SK-N-SH treated with all-trans-retinoic acid at 6 μM for 48 hours (cell line): ENCODE measurements at regions not wholly inside any gene's neighbourhood (a gene's known extent, or its start where the extent isn't known, plus 50 kb on each side); places are given as distances from the start of the nearest gene placed in this dataset.

ENCODE experiments used
- ATAC-seq: fragments of 200-7000 bp; cut with Tn5 transposase; 3 replicates; pipeline ENCODE4 v1.9.1; 2020; ENCODE audit warnings: mild to moderate bottlenecking, moderate library complexity
- ARNTL ChIP-seq: fragments of 450-650 bp; formaldehyde crosslinking; IDR thresholded peaks from 2 replicates; pipeline ENCODE4 v1.5.0; 2020; ENCODE audit warnings: low read depth, mild to moderate bottlenecking, moderate library complexity, borderline replicate concordance
- BACH2 ChIP-seq: fragments of 250-450 bp; sonication (Bioruptor Pico); IDR thresholded peaks from 2 replicates; pipeline ENCODE4 v1.9.0; 2021; ENCODE audit warnings: mild to moderate bottlenecking, borderline replicate concordance
- CREB5 ChIP-seq: fragments of 250-450 bp; sonication (Bioruptor Pico); IDR thresholded peaks from 2 replicates; pipeline ENCODE4 v1.5.1; 2020; ENCODE audit warnings: low read depth, mild to moderate bottlenecking, moderate library complexity
- CSDC2 ChIP-seq: fragments of 250-450 bp; sonication (Bioruptor Pico); IDR thresholded peaks from 2 replicates; pipeline ENCODE4 v1.5.0; 2020; ENCODE audit warnings: mild to moderate bottlenecking, moderate library complexity
- CSRNP3 ChIP-seq: fragments of 250-450 bp; sonication (Bioruptor Pico); IDR thresholded peaks from 2 replicates; pipeline ENCODE4 v1.5.1; 2021; ENCODE audit warnings: mild to moderate bottlenecking, moderate library complexity
- ESRRG ChIP-seq: fragments of 250-450 bp; sonication (Bioruptor Pico); IDR thresholded peaks from 2 replicates; pipeline ENCODE4 v1.6.1; 2021; ENCODE audit warnings: mild to moderate bottlenecking
- GLIS3 ChIP-seq: fragments of 250-450 bp; sonication (Bioruptor Pico); IDR thresholded peaks from 2 replicates; pipeline ENCODE4 v1.5.0; 2020; ENCODE audit warnings: mild to moderate bottlenecking, moderate library complexity
- ISL1 ChIP-seq: fragments of 250-450 bp; sonication (Bioruptor Pico); IDR thresholded peaks from 2 replicates; pipeline ENCODE4 v2.1.2; 2022; ENCODE audit warnings: mild to moderate bottlenecking, moderate library complexity
- OSR1 ChIP-seq: fragments of 250-450 bp; sonication (Bioruptor Pico); IDR thresholded peaks from 2 replicates; pipeline ENCODE4 v1.8.0; 2022; ENCODE audit warnings: moderate library complexity, mild to moderate bottlenecking, inconsistent platforms
- PATZ1 ChIP-seq: fragments of 250-450 bp; sonication (Bioruptor Pico); IDR thresholded peaks from 2 replicates; pipeline ENCODE4 v1.8.0; 2020; ENCODE audit warnings: mild to moderate bottlenecking, moderate library complexity, borderline replicate concordance
- POU6F1 ChIP-seq: fragments of 250-450 bp; sonication (Bioruptor Pico); IDR thresholded peaks from 2 replicates; pipeline ENCODE4 v1.8.0; 2021; ENCODE audit warnings: low read depth, mild to moderate bottlenecking, moderate library complexity, borderline replicate concordance
- PPARA ChIP-seq: fragments of 250-450 bp; sonication (Bioruptor Pico); IDR thresholded peaks from 2 replicates; pipeline ENCODE4 v1.5.0; 2020; ENCODE audit warnings: mild to moderate bottlenecking, borderline replicate concordance
- RARB ChIP-seq: fragments of 250-450 bp; sonication (Bioruptor Pico); IDR thresholded peaks from 2 replicates; pipeline ENCODE4 v1.8.0; 2021; ENCODE audit warnings: mild to moderate bottlenecking, moderate library complexity
- SNAI2 ChIP-seq: fragments of 250-450 bp; sonication (Bioruptor Pico); IDR thresholded peaks from 2 replicates; pipeline ENCODE4 v1.5.0; 2020; ENCODE audit warnings: mild to moderate bottlenecking, moderate library complexity
- TCF4 ChIP-seq: fragments of 250-450 bp; sonication (Bioruptor Pico); IDR thresholded peaks from 2 replicates; pipeline ENCODE4 v1.8.0; 2021; ENCODE audit warnings: mild to moderate bottlenecking, moderate library complexity, borderline replicate concordance
- TOX ChIP-seq: fragments of 250-450 bp; sonication (Bioruptor Pico); IDR thresholded peaks from 2 replicates; pipeline ENCODE4 v1.8.0; 2021; ENCODE audit warnings: mild to moderate bottlenecking, moderate library complexity, borderline replicate concordance
- TSHZ2 ChIP-seq: fragments of 250-450 bp; sonication (Bioruptor Pico); IDR thresholded peaks from 2 replicates; pipeline ENCODE4 v1.5.0; 2020; ENCODE audit warnings: mild to moderate bottlenecking, moderate library complexity
- ZC3H10 ChIP-seq: fragments of 250-450 bp; sonication (Bioruptor Pico); IDR thresholded peaks from 2 replicates; pipeline ENCODE4 v1.5.1; 2021; ENCODE audit warnings: mild to moderate bottlenecking, moderate library complexity
- ZFP3 ChIP-seq: fragments of 250-450 bp; sonication (Bioruptor Pico); IDR thresholded peaks from 2 replicates; pipeline ENCODE4 v1.5.0; 2020; ENCODE audit warnings: mild to moderate bottlenecking, moderate library complexity
- ZFP30 ChIP-seq: fragments of 450-650 bp; formaldehyde crosslinking; IDR thresholded peaks from 2 replicates; pipeline ENCODE4 v1.5.0; 2022; ENCODE audit warnings: mild to moderate bottlenecking, moderate library complexity
- ZNF565 ChIP-seq: fragments of 450-650 bp; formaldehyde crosslinking; conservative IDR thresholded peaks from 2 replicates; pipeline ENCODE4 v1.5.0; 2020; ENCODE audit warnings: low read depth, mild to moderate bottlenecking, moderate library complexity
- ZNF70 ChIP-seq: fragments of 450-650 bp; formaldehyde crosslinking; IDR thresholded peaks from 2 replicates; pipeline ENCODE4 v1.5.0; 2020; ENCODE audit warnings: mild to moderate bottlenecking, moderate library complexity
- ZNF8 ChIP-seq: fragments of 450-650 bp; formaldehyde crosslinking; IDR thresholded peaks from 2 replicates; pipeline ENCODE4 v1.5.0; 2020; ENCODE audit warnings: mild to moderate bottlenecking, moderate library complexity

GRCh38 chr6:119543332-119543731 lies 193.8 kb upstream of the MAN1A1 start:
- ATAC-seq, result no peak
- no peak for TF ChIP-seq GLIS3

GRCh38 chr6:119542037-119542436 lies 192.5 kb upstream of the MAN1A1 start:
- no peak for ATAC-seq
- TF ChIP-seq POU6F1 (CRISPR knock-in tag) (no peak), PATZ1 (CRISPR knock-in tag) (no peak), GLIS3 (no peak), OSR1 (CRISPR knock-in tag) (no peak), SNAI2 (CRISPR knock-in tag) (no peak), CREB5 (no peak), TCF4 (no peak), RARB (CRISPR knock-in tag) (no peak), ZNF70 (CRISPR knock-in tag) (no peak), CSRNP3 (CRISPR knock-in tag) (no peak), ISL1 (CRISPR knock-in tag) (no peak)

- ATAC-seq, result peak; percentile 98
- TF ChIP-seq TCF4 (peak; percentile 91), CSRNP3 (CRISPR knock-in tag) (peak; percentile 95), ZNF70 (CRISPR knock-in tag) (no peak), RARB (CRISPR knock-in tag) (peak; percentile 97), ZNF8 (CRISPR knock-in tag) (no peak), OSR1 (CRISPR knock-in tag) (no peak), PATZ1 (CRISPR knock-in tag) (peak; percentile 97), ZFP30 (CRISPR knock-in tag) (no peak), ESRRG (CRISPR knock-in tag) (peak; percentile 82; the same call in 1 of the 2 replicates), BACH2 (CRISPR knock-in tag) (no peak), PPARA (no peak), ZFP3 (CRISPR knock-in tag) (peak; percentile 72), ZNF565 (CRISPR knock-in tag) (no peak), POU6F1 (CRISPR knock-in tag) (peak; percentile 90), ARNTL (CRISPR knock-in tag) (no peak), GLIS3 (no peak), ISL1 (CRISPR knock-in tag) (peak; percentile 99), TSHZ2 (CRISPR knock-in tag) (no peak), CSDC2 (CRISPR knock-in tag) (no peak; the same call in 1 of the 2 replicates), ZC3H10 (CRISPR knock-in tag) (peak; percentile 99), TOX (CRISPR knock-in tag) (peak; percentile 98)
Measured at GRCh38 chr6:119541132-119541905, 191.8 kb upstream of the MAN1A1 start.
